Cardiac fibroblast (primary cell): ENCODE measurements at regions not wholly inside any gene's neighbourhood (a gene's known extent, or its start where the extent isn't known, plus 50 kb on each side); places are given as distances from the start of the nearest gene placed in this dataset.

Experiments used
- DNase-seq, 2 donors: peaks; one replicate each; pipeline versions ENCODE4 v3.0.0 to v3.0.0-alpha.2; 2010; ENCODE audit warnings: low read depth in 2 of 2
- H3K4me3 ChIP-seq, 2 donors: replicated peaks in 1 of 2; 1 replicate in 1 of 2; 2 replicates in 1 of 2; pipeline ENCODE4 v1.5.1; 2011; ENCODE audit warnings: low read depth in 2 of 2, low read length in 2 of 2, mild to moderate bottlenecking in 2 of 2, moderate library complexity in 1 of 2
- CTCF ChIP-seq: IDR thresholded peaks from one replicate; pipeline ENCODE4 v1.5.1; 2011; ENCODE audit warnings: low read depth, mild to moderate bottlenecking, low read length, inconsistent platforms

- H3K4me3 ChIP-seq = no peak overlapping the region
- TF ChIP-seq CTCF = no peak
- no peak for DNase-seq
Observed at GRCh38 chr3:115351193-115351592, 204.1 kb upstream of the ZBTB20 start.

GRCh38 chr3:115354010-115354409 is 206.9 kb upstream of the ZBTB20 start:
- H3K4me3 ChIP-seq = no peak overlapping the region
- TF ChIP-seq CTCF = no peak
- DNase-seq = no peak

GRCh38 chr3:115357456-115357855 is 210.4 kb upstream of the ZBTB20 start:
- no peak for TF ChIP-seq CTCF
- DNase-seq = no peak
- no peak overlapping the region for H3K4me3 ChIP-seq

GRCh38 chr3:115359536-115359935 is 212.4 kb upstream of the ZBTB20 start:
- peak; percentile 14 to 35 for DNase-seq
- no peak for TF ChIP-seq CTCF
- no peak overlapping the region for H3K4me3 ChIP-seq

GRCh38 chr3:115361806-115362205 is 214.7 kb upstream of the ZBTB20 start:
- TF ChIP-seq CTCF = no peak
- peak in 1 of 2 donors; percentile 31 for DNase-seq
- H3K4me3 ChIP-seq = no peak overlapping the region

GRCh38 chr3:115363071-115363470 is 216.0 kb upstream of the ZBTB20 start:
- H3K4me3 ChIP-seq = no peak overlapping the region
- peak in 1 of 2 donors; percentile 15 for DNase-seq
- no peak for TF ChIP-seq CTCF

GRCh38 chr3:115369021-115369420 is 221.9 kb upstream of the ZBTB20 start:
- no peak for TF ChIP-seq CTCF
- no peak for DNase-seq
- H3K4me3 ChIP-seq = no peak overlapping the region
